Skeletal muscle tissue (tissue), 3 donors: ENCODE measurements at regions not wholly inside any gene's neighbourhood (a gene's known extent, or its start where the extent isn't known, plus 50 kb on each side); places are given as distances from the start of the nearest gene placed in this dataset.
"Not testable (repeated sequence)": the region's sequence is repeated elsewhere in the genome, so short reads cannot be mapped to it uniquely, and the experiment has no call there.

Source experiments
- H3K27ac ChIP-seq: one replicate; pipeline ENCODE4 v1.7.0; 2013; ENCODE audit warnings: mild to moderate bottlenecking, low read depth, low read length, inconsistent platforms
- H3K27me3 ChIP-seq, 3 donors: one replicate each; pipeline ENCODE4 v1.7.0; 2013; ENCODE audit warnings: low read length in 3 of 3; ENCODE audit not compliant: control insufficient read depth in 3 of 3, insufficient read depth in 3 of 3
- H3K36me3 ChIP-seq, 3 donors: one replicate each; pipeline ENCODE4 v1.7.0; 2013; ENCODE audit warnings: low read length in 3 of 3; ENCODE audit not compliant: control insufficient read depth in 3 of 3, insufficient read depth in 3 of 3
- H3K4me1 ChIP-seq, 3 donors: one replicate each; pipeline ENCODE4 v1.7.0; 2013; ENCODE audit warnings: low read length in 3 of 3, mild to moderate bottlenecking in 3 of 3; ENCODE audit not compliant: control insufficient read depth in 3 of 3, insufficient read depth in 3 of 3
- H3K4me3 ChIP-seq, 3 donors: one replicate each; pipeline ENCODE4 v1.7.0; 2013; ENCODE audit warnings: low read length in 3 of 3
- H3K9ac ChIP-seq, 3 donors: one replicate each; pipeline ENCODE4 v1.7.0; 2013; ENCODE audit warnings: low read length in 3 of 3, mild to moderate bottlenecking in 3 of 3, moderate library complexity in 2 of 3, low read depth in 1 of 3
- H3K9me3 ChIP-seq, 3 donors: one replicate each; pipeline ENCODE4 v1.7.0; 2013; ENCODE audit warnings: low read length in 3 of 3; ENCODE audit not compliant: control insufficient read depth in 3 of 3
- donor health status: Osteomylitis.

DNA sequence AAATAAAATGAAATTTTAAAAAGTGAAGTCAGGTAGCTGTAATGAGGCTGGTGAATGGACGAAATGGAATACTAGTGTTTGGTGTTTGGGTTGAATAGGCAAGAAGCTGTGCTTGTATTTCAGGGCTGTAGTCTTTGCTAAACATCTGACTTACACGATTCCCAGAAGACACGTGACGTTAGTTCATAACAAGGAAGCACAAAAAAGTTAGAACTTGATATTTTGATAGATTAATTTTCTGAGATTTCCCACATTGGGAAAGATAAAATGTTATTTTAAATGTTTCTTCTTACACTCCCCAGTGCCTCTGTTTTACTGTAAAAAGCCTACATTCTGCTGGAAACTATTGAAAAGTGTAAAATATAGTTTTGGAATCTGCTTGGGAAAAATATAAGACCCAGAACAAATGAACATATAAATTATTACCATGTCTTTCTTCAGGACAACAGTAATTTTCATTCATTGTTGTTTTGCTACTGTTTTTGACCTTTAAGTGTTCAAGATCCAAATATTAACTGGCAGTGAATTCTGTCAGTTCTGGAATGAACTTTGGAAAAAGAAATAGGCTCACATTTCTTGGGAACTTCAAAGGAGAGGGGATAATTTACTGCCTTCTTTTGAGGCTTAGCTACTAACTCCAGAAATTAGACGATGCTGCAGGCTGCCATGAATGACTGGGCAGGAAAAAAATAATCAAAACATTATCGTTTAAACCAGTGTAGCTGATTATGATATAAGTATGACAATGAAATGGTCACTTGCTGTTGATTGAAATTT is 241.3 kb downstream of the SLITRK6 start:
- Histone ChIP-seq H3K9me3 (no peaks in the 10 kb centered on the region), H3K4me1 (no peaks in the 10 kb centered on the region), H3K27ac (no peak overlapping the region), H3K4me3 (no peak overlapping the region), H3K27me3 (no peaks in the 10 kb centered on the region), H3K36me3 (no peaks in the 10 kb centered on the region), H3K9ac (no peak overlapping the region)

DNA sequence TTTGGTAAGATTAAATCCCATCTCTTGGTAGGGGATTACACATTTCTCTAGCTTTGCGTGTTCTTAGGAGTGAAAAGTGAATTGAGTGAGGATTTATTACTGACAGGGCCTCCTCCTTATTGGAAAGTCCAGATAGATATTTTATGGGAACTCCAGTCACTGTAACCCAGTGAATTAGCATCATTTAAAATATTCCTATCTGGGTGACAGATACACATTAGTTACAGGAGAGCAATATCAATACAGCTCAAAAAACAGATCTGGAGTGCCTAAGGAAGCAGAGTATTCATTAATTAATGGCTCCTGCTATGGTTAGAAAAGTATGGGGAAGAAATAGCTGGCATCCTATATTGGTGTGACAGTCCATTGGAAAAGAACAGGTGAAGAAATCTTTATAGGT is 248.2 kb downstream of the SLITRK6 start:
- Histone ChIP-seq H3K27ac (no peak overlapping the region), H3K27me3 (no peaks in the 10 kb centered on the region), H3K9me3 (no peaks in the 10 kb centered on the region), H3K9ac (no peak overlapping the region), H3K36me3 (no peaks in the 10 kb centered on the region), H3K4me1 (no peaks in the 10 kb centered on the region), H3K4me3 (no peak overlapping the region)

DNA sequence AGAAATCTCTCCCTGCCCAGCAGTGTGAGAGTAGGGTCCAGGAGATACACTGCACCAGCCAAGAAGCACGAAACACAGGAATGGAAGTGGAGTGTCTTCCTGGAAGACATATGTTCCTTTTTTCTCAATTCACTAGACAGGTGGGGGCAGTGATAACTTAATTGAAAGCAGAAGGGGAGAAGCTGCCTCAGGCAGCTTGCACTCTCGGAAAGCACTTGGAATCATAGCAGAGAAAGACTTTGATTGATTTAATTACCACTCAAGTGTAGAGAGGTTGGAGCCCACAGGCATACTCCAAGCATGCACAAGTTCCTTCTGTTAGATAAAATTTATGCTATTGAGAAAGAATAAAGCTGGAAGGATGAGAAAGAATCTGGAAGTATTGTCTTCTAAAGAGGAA is 249.4 kb downstream of the SLITRK6 start:
- no peak overlapping the region for H3K9ac ChIP-seq
- H3K9me3 ChIP-seq, result no peaks in the 10 kb centered on the region
- H3K4me3 ChIP-seq, result no peak overlapping the region
- H3K27me3 ChIP-seq, result no peaks in the 10 kb centered on the region
- H3K27ac ChIP-seq, result no peak overlapping the region
- H3K36me3 ChIP-seq, result no peaks in the 10 kb centered on the region
- H3K4me1 ChIP-seq, result no peaks in the 10 kb centered on the region

DNA sequence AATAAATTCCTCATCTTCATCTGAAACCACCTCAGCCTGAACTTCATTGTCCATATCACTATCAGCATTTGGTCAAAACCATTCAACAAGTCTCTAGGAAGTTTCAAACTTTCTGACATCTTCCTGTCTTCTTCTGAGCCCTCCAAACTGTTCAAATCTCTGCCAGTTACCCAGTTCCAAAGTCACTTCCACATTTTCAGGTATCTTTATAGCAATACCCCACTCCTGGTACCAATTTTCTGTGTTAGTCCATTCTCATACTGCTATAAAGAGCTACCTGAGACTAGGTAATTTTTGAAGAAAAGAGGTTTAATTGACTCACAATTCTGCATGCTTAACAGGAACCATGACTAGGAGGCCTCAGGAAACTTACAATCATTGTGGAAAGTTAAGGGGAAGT is 250.4 kb downstream of the SLITRK6 start:
- H3K4me3 ChIP-seq, H3K9me3 ChIP-seq, H3K36me3 ChIP-seq, H3K4me1 ChIP-seq, H3K27me3 ChIP-seq, H3K9ac ChIP-seq, H3K27ac ChIP-seq: not testable (repeated sequence)

DNA sequence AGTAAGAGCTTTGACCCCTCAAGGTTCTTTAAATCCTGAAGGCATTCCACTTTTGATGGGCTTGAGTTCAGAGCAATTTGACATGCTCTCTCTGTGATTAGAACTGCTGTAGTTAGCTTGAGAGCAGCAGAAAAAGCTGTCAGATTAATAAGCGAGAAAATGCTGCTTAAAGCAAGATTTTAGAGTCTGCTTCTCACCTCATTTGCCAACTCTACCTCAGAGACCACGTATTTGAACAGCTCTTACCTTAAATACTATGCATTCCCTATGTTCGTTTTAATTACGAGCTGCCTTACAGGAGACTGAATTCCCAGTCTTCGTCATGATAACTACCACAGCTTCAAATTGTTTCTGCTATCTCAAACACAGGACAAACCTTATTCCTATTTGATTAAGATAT is 253.4 kb downstream of the SLITRK6 start:
- Histone ChIP-seq H3K4me3 (no peak overlapping the region), H3K9me3 (no peaks in the 10 kb centered on the region), H3K27ac (no peak overlapping the region), H3K4me1 (no peaks in the 10 kb centered on the region), H3K36me3 (no peaks in the 10 kb centered on the region), H3K9ac (no peak overlapping the region), H3K27me3 (no peaks in the 10 kb centered on the region)

DNA sequence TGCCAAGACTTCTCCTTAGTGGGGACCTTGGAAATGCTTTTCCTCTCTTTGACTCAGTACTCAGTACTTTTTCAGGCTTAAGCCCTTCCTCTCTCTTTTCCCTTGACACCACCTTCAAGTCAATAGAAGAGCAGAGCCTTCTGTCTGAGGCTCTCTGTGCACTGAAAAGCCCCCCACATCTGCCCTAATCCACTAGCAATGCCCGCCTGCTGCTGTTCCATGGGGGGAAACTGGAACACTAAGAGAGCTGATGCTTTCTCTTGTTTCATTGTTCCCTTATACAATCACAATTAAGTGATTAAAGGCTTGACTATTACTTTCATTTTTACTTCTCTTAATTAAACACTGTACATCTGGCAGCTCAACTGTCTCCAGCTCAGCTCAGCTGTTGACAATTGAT is 254.5 kb downstream of the SLITRK6 start:
- H3K27me3 ChIP-seq, result no peaks in the 10 kb centered on the region
- H3K27ac ChIP-seq, result no peak overlapping the region
- no peak overlapping the region for H3K4me3 ChIP-seq
- no peaks in the 10 kb centered on the region for H3K9me3 ChIP-seq
- no peaks in the 10 kb centered on the region for H3K36me3 ChIP-seq
- no peaks in the 10 kb centered on the region for H3K4me1 ChIP-seq
- no peak overlapping the region for H3K9ac ChIP-seq

DNA sequence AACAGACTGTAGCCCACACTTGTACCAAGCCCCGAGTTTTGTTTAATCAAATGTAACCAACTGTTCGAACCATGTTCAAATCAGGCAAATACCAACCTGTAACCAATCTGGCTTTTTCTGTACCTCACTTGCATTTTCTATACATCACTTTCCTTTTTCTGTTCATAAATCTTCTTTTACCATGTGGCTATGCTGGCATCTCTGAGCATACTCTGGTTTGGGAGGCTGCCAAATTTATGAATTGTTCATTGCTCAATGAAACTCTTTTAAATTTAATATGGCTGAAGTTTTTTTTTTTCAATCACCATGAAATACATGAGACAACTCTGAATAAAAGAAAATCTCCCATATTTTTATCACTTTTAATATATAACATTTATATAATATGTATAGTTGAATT is 256.1 kb downstream of the SLITRK6 start:
- no peaks in the 10 kb centered on the region for H3K36me3 ChIP-seq
- no peak overlapping the region for H3K27ac ChIP-seq
- no peaks in the 10 kb centered on the region for H3K9me3 ChIP-seq
- H3K4me3 ChIP-seq, result no peak overlapping the region
- H3K27me3 ChIP-seq, result no peaks in the 10 kb centered on the region
- H3K9ac ChIP-seq, result no peak overlapping the region
- no peaks in the 10 kb centered on the region for H3K4me1 ChIP-seq

DNA sequence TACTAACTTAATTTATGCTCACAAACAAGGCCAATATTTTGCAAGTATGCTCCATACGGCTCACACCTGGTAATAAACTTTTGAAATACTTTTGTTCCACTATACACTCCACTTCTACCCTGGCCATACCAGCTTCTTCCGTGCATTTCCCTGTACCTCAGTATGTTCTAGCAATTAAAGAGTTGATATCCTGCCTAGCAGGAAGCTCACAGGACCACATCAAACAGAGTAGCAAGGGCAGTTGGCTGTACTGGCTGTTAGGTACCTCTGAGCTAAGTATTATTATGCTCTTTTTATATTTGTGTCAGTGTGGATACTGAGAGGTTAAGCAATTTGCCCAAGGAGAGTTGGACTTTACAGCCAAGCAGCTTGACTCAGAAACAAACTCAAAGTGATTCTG is 257.7 kb downstream of the SLITRK6 start:
- no peaks in the 10 kb centered on the region for H3K4me1 ChIP-seq
- no peak overlapping the region for H3K4me3 ChIP-seq
- H3K27me3 ChIP-seq, result no peaks in the 10 kb centered on the region
- H3K36me3 ChIP-seq, result no peaks in the 10 kb centered on the region
- H3K9me3 ChIP-seq, result no peaks in the 10 kb centered on the region
- H3K27ac ChIP-seq, result no peak overlapping the region
- H3K9ac ChIP-seq, result no peak overlapping the region

DNA sequence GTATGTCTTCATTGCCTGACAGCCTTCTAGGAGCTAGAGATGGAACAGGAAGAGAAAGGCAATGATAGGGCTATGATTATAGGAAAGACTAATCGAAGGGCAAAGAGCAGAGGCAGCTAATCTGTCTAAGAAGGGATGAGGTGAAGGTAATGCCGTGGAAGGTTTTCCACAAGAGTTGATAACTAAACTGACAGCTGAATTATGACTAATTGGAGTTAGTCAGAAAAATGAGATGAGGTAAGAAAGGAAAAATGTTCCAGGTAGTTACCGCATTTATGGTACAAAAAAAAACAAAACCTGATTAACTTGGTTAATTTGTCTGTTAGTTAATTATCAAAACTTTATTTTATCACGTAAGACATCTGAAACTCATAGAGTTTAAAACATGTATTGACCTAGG is 260.3 kb downstream of the SLITRK6 start:
- H3K4me3 ChIP-seq, result no peak overlapping the region
- H3K36me3 ChIP-seq, result no peaks in the 10 kb centered on the region
- H3K27ac ChIP-seq, result no peak overlapping the region
- no peaks in the 10 kb centered on the region for H3K9me3 ChIP-seq
- H3K4me1 ChIP-seq, result no peaks in the 10 kb centered on the region
- no peak overlapping the region for H3K9ac ChIP-seq
- no peaks in the 10 kb centered on the region for H3K27me3 ChIP-seq

DNA sequence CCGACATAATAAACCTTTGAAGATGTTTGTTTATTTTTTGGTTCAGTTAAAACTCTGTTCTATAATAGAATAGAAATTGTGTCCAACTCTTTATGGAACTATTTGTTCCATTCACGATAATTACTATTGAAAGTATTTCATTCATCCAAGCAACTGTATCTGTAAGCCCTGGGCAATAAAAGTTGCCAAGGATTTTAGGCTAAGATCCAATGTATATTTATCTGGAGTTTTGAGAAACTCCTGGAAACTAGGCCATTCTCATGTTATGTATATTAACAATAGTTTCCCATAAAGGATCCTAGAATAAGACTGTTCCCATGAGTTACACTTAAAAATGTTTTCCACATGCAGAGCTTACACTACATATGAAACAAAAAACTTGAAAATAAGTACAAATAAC is 261.6 kb downstream of the SLITRK6 start:
- no peak overlapping the region for H3K27ac ChIP-seq
- no peak overlapping the region for H3K4me3 ChIP-seq
- no peak overlapping the region for H3K9ac ChIP-seq
- H3K27me3 ChIP-seq, result no peaks in the 10 kb centered on the region
- H3K36me3 ChIP-seq, result no peaks in the 10 kb centered on the region
- H3K4me1 ChIP-seq, result no peaks in the 10 kb centered on the region
- no peaks in the 10 kb centered on the region for H3K9me3 ChIP-seq
